HepG2 (cell line): ENCODE measurements at regions not wholly inside any gene's neighbourhood (a gene's known extent, or its start where the extent isn't known, plus 50 kb on each side); places are given as distances from the start of the nearest gene placed in this dataset.

Experiments used
- ATAC-seq: fragments of 200-7000 bp; cut with Tn5 transposase; 3 replicates; pipeline ENCODE4 v1.9.1; 2020; ENCODE audit warnings: mild to moderate bottlenecking, moderate library complexity
- BruUV-seq: library from RNA; stranded (reverse); fragments of 400-500 nt; replicated peaks from 2 replicates; lab custom pipeline; 2021; lab: Mats Ljungman, UMichigan
- CTCF ChIA-PET: fragments of 300-600 bp; formaldehyde crosslinking; extraction: SDS; loops from one replicate; lab custom pipeline; 2021; ENCODE audit warnings: low total read pairs, inconsistent platforms, low intra/inter-chr PET ratio; lab: Yijun Ruan, JAX
- POLR2A ChIA-PET: fragments of 350-600 bp; sonication (Branson Sonifier 250); formaldehyde crosslinking; loops from one replicate; lab custom pipeline; 2020; ENCODE audit warnings: antibody characterized with exemption, inconsistent platforms; lab: Yijun Ruan, JAX
- DNase-seq: peaks from one replicate; pipeline ENCODE4 v3.0.0-alpha.2; 2015; ENCODE audit warnings: low spot score
- FAIRE-seq: peaks from 3 replicates; lab custom pipeline; 2011; peaks lifted over from hg19 to GRCh38; lab: Jason Lieb, UNC
- H2AFZ ChIP-seq: one replicate; pipeline ENCODE4 v1.6.1; 2011; ENCODE audit warnings: low read length, inconsistent platforms
- H3K27ac ChIP-seq: fragments of 300-600 bp; 3 replicates; pipeline ENCODE4 v1.8.0; 2011; ENCODE audit warnings: mixed run types, mild to moderate bottlenecking, mixed read lengths, low read length, inconsistent platforms; ENCODE audit not compliant: insufficient read depth; ENCODE audit errors: extremely low read length
- H3K27me3 ChIP-seq, 2 experiments: fragments of 200-600 bp in 1 of 2; 2 replicates in 1 of 2; 3 replicates in 1 of 2; pipeline versions ENCODE4 v1.6.0 to v1.8.0; 2011; ENCODE audit warnings: low read length in 2 of 2, mild to moderate bottlenecking in 2 of 2, moderate library complexity in 2 of 2, inconsistent platforms in 1 of 2; ENCODE audit not compliant: insufficient read depth in 2 of 2, control insufficient read depth in 1 of 2
- H3K36me3 ChIP-seq, 2 experiments: fragments of 200-600 bp in 1 of 2; replicated peaks in 1 of 2; 2 replicates in 1 of 2; 3 replicates in 1 of 2; pipeline versions ENCODE4 v1.5.1 to v1.8.0; 2011; ENCODE audit warnings: low read length in 2 of 2, inconsistent platforms in 1 of 2; ENCODE audit not compliant: insufficient read depth in 2 of 2, control insufficient read depth in 1 of 2
- H3K4me1 ChIP-seq: 2 replicates; pipeline ENCODE4 v1.5.1; 2012; ENCODE audit warnings: low read length, inconsistent platforms; ENCODE audit not compliant: insufficient read depth
- H3K4me2 ChIP-seq: 2 replicates; pipeline ENCODE4 v1.6.0; 2011; ENCODE audit warnings: low read depth, low read length, inconsistent platforms
- H3K4me3 ChIP-seq, 3 experiments: fragments of 200-600 bp in 1 of 3; sonication (generic), shearing (Covaris generic) in 1 of 3; replicated peaks in 1 of 3; 2 replicates each; pipeline ENCODE4 v1.5.1; 2011 to 2016; ENCODE audit warnings: low read length in 3 of 3, inconsistent platforms in 2 of 3, low read depth in 2 of 3, mild to moderate bottlenecking in 2 of 3, control low read depth in 1 of 3, mixed read lengths in 1 of 3; ENCODE audit not compliant: insufficient read depth in 1 of 3
- H3K79me2 ChIP-seq: one replicate; pipeline ENCODE4 v1.6.1; 2011; ENCODE audit warnings: low read length, inconsistent platforms; ENCODE audit not compliant: insufficient read depth
- H3K9ac ChIP-seq: 2 replicates; pipeline ENCODE4 v1.6.0; 2011; ENCODE audit warnings: mild to moderate bottlenecking, low read depth, low read length, inconsistent platforms; ENCODE audit not compliant: insufficient read depth
- H3K9me3 ChIP-seq: 2 replicates; pipeline ENCODE4 v1.5.1; 2012; ENCODE audit warnings: mild to moderate bottlenecking, low read length
- H4K20me1 ChIP-seq: 2 replicates; pipeline ENCODE4 v1.6.0; 2011; ENCODE audit warnings: inconsistent platforms, mild to moderate bottlenecking, low read length, moderate library complexity; ENCODE audit not compliant: insufficient read depth
- EEA1 ChIP-seq: sonication (generic); formaldehyde crosslinking; IDR thresholded peaks from 2 replicates; pipeline ENCODE4 v1.5.1; 2020; ENCODE audit warnings: mild to moderate bottlenecking, missing genetic modification reagents, borderline replicate concordance
- GABPA ChIP-seq, 2 experiments: IDR thresholded peaks; 2 replicates each; pipeline ENCODE4 v1.6.1; 2011 to 2016; ENCODE audit warnings: low read depth in 2 of 2, low read length in 1 of 2, missing biosample characterization in 1 of 2, missing genetic modification characterization in 1 of 2
- GATAD2A ChIP-seq: IDR thresholded peaks from 2 replicates; pipeline ENCODE4 v1.6.1; 2016
- GZF1 ChIP-seq: sonication (generic); formaldehyde crosslinking; IDR thresholded peaks from 2 replicates; pipeline ENCODE4 v1.5.1; 2020; ENCODE audit warnings: mild to moderate bottlenecking, missing genetic modification reagents
- MNT ChIP-seq: fragments of 450-650 bp; IDR thresholded peaks from 2 replicates; pipeline ENCODE4 v1.6.1; 2016
- PRPF4 ChIP-seq: fragments of 200-400 bp; formaldehyde crosslinking; IDR thresholded peaks from 2 replicates; pipeline ENCODE4 v1.6.1; 2016; ENCODE audit warnings: low read length, low read depth; ENCODE audit not compliant: poor library complexity, severe bottlenecking
- SKIL ChIP-seq: sonication (generic); formaldehyde crosslinking; IDR thresholded peaks from 2 replicates; pipeline ENCODE4 v1.8.0; 2022; ENCODE audit warnings: missing genetic modification reagents, mild to moderate bottlenecking, moderate library complexity, borderline replicate concordance
- SMAD3 ChIP-seq: sonication (generic); formaldehyde crosslinking; IDR thresholded peaks from 2 replicates; pipeline ENCODE4 v1.4.0; 2020; ENCODE audit warnings: missing genetic modification reagents
- SRSF1 ChIP-seq: fragments of 200-400 bp; formaldehyde crosslinking; optimal IDR thresholded peaks from 2 replicates; pipeline ENCODE3; 2017; ENCODE audit warnings: mild to moderate bottlenecking, low read depth, low read length, moderate library complexity
- TOE1 ChIP-seq: sonication (generic); formaldehyde crosslinking; IDR thresholded peaks from 2 replicates; pipeline ENCODE4 v1.4.0; 2020; ENCODE audit warnings: mild to moderate bottlenecking, missing genetic modification reagents
- ZBTB34 ChIP-seq: sonication (generic); formaldehyde crosslinking; IDR thresholded peaks from 2 replicates; pipeline ENCODE4 v1.8.0; 2022; ENCODE audit warnings: mild to moderate bottlenecking, missing genetic modification reagents
- ZMAT3 ChIP-seq: sonication (generic); formaldehyde crosslinking; conservative IDR thresholded peaks from 2 replicates; pipeline ENCODE4 v1.7.0; 2021; ENCODE audit warnings: missing genetic modification reagents
- ZNF121 ChIP-seq: sonication (generic); formaldehyde crosslinking; IDR thresholded peaks from 2 replicates; pipeline ENCODE4 v1.5.0; 2020; ENCODE audit warnings: mild to moderate bottlenecking, missing genetic modification reagents
- ZNF326 ChIP-seq: sonication (generic); formaldehyde crosslinking; IDR thresholded peaks from 2 replicates; pipeline ENCODE4 v1.4.0; 2020; ENCODE audit warnings: missing genetic modification reagents, borderline replicate concordance
- ZNF546 ChIP-seq: sonication (generic); formaldehyde crosslinking; conservative IDR thresholded peaks from 2 replicates; pipeline ENCODE4 v1.8.1; 2023; ENCODE audit warnings: mild to moderate bottlenecking, missing genetic modification reagents
- ZNF878 ChIP-seq: sonication (generic); formaldehyde crosslinking; IDR thresholded peaks from 2 replicates; pipeline ENCODE4 v1.8.1; 2023; ENCODE audit warnings: mild to moderate bottlenecking, missing genetic modification reagents, moderate library complexity
- WGBS: methylation state at CpG from one replicate; pipeline ENCODE4 v1.1.6; 2017; ENCODE audit warnings: low lambda C conversion rate; 5-methylcytosine and 5-hydroxymethylcytosine counted together
- in situ Hi-C: cut with HindIII; loops from 2 replicates; pipeline ENCODE4 v1.10.0; 2017; ENCODE audit warnings: low pct_unique_long_range_greater_than_20kb; ENCODE audit not compliant: extremely low pct_ligation_motif_present
- intact Hi-C: fragments of 100-400 bp; cut with micrococcal nuclease; formaldehyde crosslinking; loops from one replicate; pipeline ENCODE4 v1.10.0; 2022; ENCODE audit not compliant: unreplicated experiment

- no peak for DNase-seq
- Histone ChIP-seq H2AFZ (no peak overlapping the region), H3K4me3 (no peak overlapping the region), H3K27me3 (no peaks in the 10 kb centered on the region), H3K36me3 (no peaks in the 10 kb centered on the region), H3K27ac (no peak overlapping the region), H3K79me2 (no peaks in the 10 kb centered on the region), H4K20me1 (no peaks in the 10 kb centered on the region), H3K4me1 (no peaks in the 10 kb centered on the region), H3K9me3 (no peaks in the 10 kb centered on the region), H3K9ac (no peak overlapping the region), H3K4me2 (no peak overlapping the region)
- in situ Hi-C loops (no loop called here), intact Hi-C loops (no loop called here)
- no peak for FAIRE-seq
- 0 out of 2 replicates have a peak, but pooled peaks have one; percentile 18 for TF ChIP-seq GABPA (IDR thresholded peaks at IDR 0.05; ENCODE audit: low read depth, low read length)
- TF ChIP-seq GABPA (CRISPR knock-in tag; IDR thresholded peaks at IDR 0.05; ENCODE audit: low read depth): no peak
- TF ChIP-seq MNT: no peak
- TF ChIP-seq GATAD2A (CRISPR knock-in tag): no peak
- no peak for TF ChIP-seq SKIL (CRISPR knock-in tag)
- POLR2A ChIA-PET: no interaction called here
- no peak for ATAC-seq
- no TSS peak for BruUV-seq
- CTCF ChIA-PET: no interaction called here
- WGBS: 41% methylated on average over 6 of the region's 6 CpGs
Measured at GRCh38 chr13:73288596-73288995, 229.8 kb downstream of the KLF5 start.

- no peak for DNase-seq
- Histone ChIP-seq H3K4me1 (no peaks in the 10 kb centered on the region), H3K79me2 (no peaks in the 10 kb centered on the region), H3K9ac (no peak overlapping the region), H3K4me2 (no peak overlapping the region), H3K27me3 (no peaks in the 10 kb centered on the region), H2AFZ (no peak overlapping the region), H4K20me1 (no peaks in the 10 kb centered on the region), H3K27ac (no peak overlapping the region), H3K4me3 (no peak overlapping the region), H3K9me3 (no peaks in the 10 kb centered on the region), H3K36me3 (no peaks in the 10 kb centered on the region)
- FAIRE-seq: no peak
- TF ChIP-seq ZNF878 (CRISPR knock-in tag): no peak
- no peak for TF ChIP-seq EEA1 (CRISPR knock-in tag)
- TF ChIP-seq SRSF1: no peak
- TF ChIP-seq GZF1 (CRISPR knock-in tag): no peak
- no peak for TF ChIP-seq TOE1 (CRISPR knock-in tag)
- no peak for TF ChIP-seq PRPF4
- TF ChIP-seq ZNF326: no peak
- TF ChIP-seq ZBTB34 (CRISPR knock-in tag): no peak
- no peak for TF ChIP-seq SMAD3 (CRISPR knock-in tag)
- TF ChIP-seq ZNF546 (CRISPR knock-in tag): no peak
- TF ChIP-seq ZMAT3 (CRISPR knock-in tag): no peak
- no peak for TF ChIP-seq ZNF121 (CRISPR knock-in tag)
- CTCF ChIA-PET: no interaction called here
- intact Hi-C loops: no loop called here
- BruUV-seq: no TSS peak
- POLR2A ChIA-PET: no interaction called here
- ATAC-seq: no peak
- 16% methylated on average over 3 of the region's 3 CpGs for WGBS
- in situ Hi-C loops: no loop called here
Measured at GRCh38 chr13:73287831-73288230, 229.0 kb downstream of the KLF5 start.
